GM23248 (cell line): ENCODE measurements at regions not wholly inside any gene's neighbourhood (a gene's known extent, or its start where the extent isn't known, plus 50 kb on each side); places are given as distances from the start of the nearest gene placed in this dataset.

Experiments
- EZH2 ChIP-seq: fragments of 200-600 bp; sonication (generic); IDR thresholded peaks from 2 replicates; pipeline ENCODE4 v1.6.1; 2018; ENCODE audit warnings: antibody characterized with exemption, mild to moderate bottlenecking; ENCODE audit not compliant: insufficient read depth, poor library complexity, severe bottlenecking
- EZH2phosphoT487 ChIP-seq: fragments of 200-600 bp; sonication (generic); IDR thresholded peaks from 2 replicates; pipeline ENCODE4 v1.6.1; 2018; ENCODE audit warnings: antibody characterized with exemption, moderate library complexity, mild to moderate bottlenecking, low read depth; ENCODE audit not compliant: insufficient read depth

DNA sequence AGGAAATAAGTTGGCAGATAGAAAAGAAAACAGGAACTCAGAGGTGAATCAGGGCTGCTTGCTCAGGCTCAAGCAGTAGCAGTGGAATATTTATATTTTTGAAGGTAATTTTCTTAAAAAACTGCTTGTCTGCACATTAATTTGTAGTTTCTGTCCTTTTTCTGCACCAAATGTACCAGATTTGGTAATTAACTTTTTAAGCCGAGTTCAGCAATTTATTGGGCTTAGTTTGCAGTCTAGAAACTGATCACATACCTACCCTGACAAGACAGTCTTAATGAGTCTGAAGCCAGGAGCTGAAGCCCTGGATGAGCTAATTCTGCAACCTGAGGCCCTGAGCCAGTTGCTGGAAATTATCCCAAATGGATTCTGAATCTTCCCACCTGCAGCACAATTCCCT, 647.0 kb downstream of the TDRD15 start:
- no peak for TF ChIP-seq EZH2phosphoT487
- no peak for TF ChIP-seq EZH2
